ENCODE measurements at regions not wholly inside any gene's neighbourhood (a gene's known extent, or its start where the extent isn't known, plus 50 kb on each side); places are given as distances from the start of the nearest gene placed in this dataset.

GRCh38 chr11:23554002-23554401 lies 693.7 kb upstream of the CCDC179 start:
- no peak for DNase-seq (ENCODE audit: low read depth in 2 of 2)
- no peak overlapping the region for H3K4me3 ChIP-seq (replicated peaks in 1 of 2; ENCODE audit: low read depth in 2 of 2, low read length in 2 of 2)
- TF ChIP-seq CTCF (IDR thresholded peaks at IDR 0.05; ENCODE audit: low read depth, low read length), result no peak

GRCh38 chr11:23555085-23555484 lies 694.8 kb upstream of the CCDC179 start:
- DNase-seq (ENCODE audit: low read depth in 2 of 2), result peak; percentile 12 to 73
- no peak for TF ChIP-seq CTCF (IDR thresholded peaks at IDR 0.05; ENCODE audit: low read depth, low read length)
- no peak overlapping the region for H3K4me3 ChIP-seq (replicated peaks in 1 of 2; ENCODE audit: low read depth in 2 of 2, low read length in 2 of 2)

GRCh38 chr11:23556163-23556750 lies 696.0 kb upstream of the CCDC179 start:
- no peak overlapping the region for H3K4me3 ChIP-seq (replicated peaks in 1 of 2; ENCODE audit: low read depth in 2 of 2, low read length in 2 of 2)
- TF ChIP-seq CTCF (IDR thresholded peaks at IDR 0.05; ENCODE audit: low read depth, low read length), result no peak
- DNase-seq (ENCODE audit: low read depth in 2 of 2), result no peak

- DNase-seq (ENCODE audit: low read depth in 2 of 2), result no peak
- no peak overlapping the region for H3K4me3 ChIP-seq (replicated peaks in 1 of 2; ENCODE audit: low read depth in 2 of 2, low read length in 2 of 2)
- no peak for TF ChIP-seq CTCF (IDR thresholded peaks at IDR 0.05; ENCODE audit: low read depth, low read length)
These were observed 703.3 kb upstream of the CCDC179 start for GRCh38 chr11:23563591-23563990.

GRCh38 chr11:23564370-23564769 lies 704.1 kb upstream of the CCDC179 start:
- DNase-seq (ENCODE audit: low read depth in 2 of 2), result no peak
- no peak overlapping the region for H3K4me3 ChIP-seq (replicated peaks in 1 of 2; ENCODE audit: low read depth in 2 of 2, low read length in 2 of 2)
- no peak for TF ChIP-seq CTCF (IDR thresholded peaks at IDR 0.05; ENCODE audit: low read depth, low read length)

GRCh38 chr11:23569134-23569533 lies 708.9 kb upstream of the CCDC179 start:
- H3K4me3 ChIP-seq (replicated peaks in 1 of 2; ENCODE audit: low read depth in 2 of 2, low read length in 2 of 2), result no peak overlapping the region
- no peak for TF ChIP-seq CTCF (IDR thresholded peaks at IDR 0.05; ENCODE audit: low read depth, low read length)
- no peak for DNase-seq (ENCODE audit: low read depth in 2 of 2)

GRCh38 chr11:23569547-23569946 lies 709.3 kb upstream of the CCDC179 start:
- no peak for DNase-seq (ENCODE audit: low read depth in 2 of 2)
- TF ChIP-seq CTCF (IDR thresholded peaks at IDR 0.05; ENCODE audit: low read depth, low read length), result no peak
- H3K4me3 ChIP-seq (replicated peaks in 1 of 2; ENCODE audit: low read depth in 2 of 2, low read length in 2 of 2), result no peak overlapping the region

All from cardiac fibroblast (primary cell).